ENCODE measurements at regions not wholly inside any gene's neighbourhood (a gene's known extent, or its start where the extent isn't known, plus 50 kb on each side); places are given as distances from the start of the nearest gene placed in this dataset.

DNA sequence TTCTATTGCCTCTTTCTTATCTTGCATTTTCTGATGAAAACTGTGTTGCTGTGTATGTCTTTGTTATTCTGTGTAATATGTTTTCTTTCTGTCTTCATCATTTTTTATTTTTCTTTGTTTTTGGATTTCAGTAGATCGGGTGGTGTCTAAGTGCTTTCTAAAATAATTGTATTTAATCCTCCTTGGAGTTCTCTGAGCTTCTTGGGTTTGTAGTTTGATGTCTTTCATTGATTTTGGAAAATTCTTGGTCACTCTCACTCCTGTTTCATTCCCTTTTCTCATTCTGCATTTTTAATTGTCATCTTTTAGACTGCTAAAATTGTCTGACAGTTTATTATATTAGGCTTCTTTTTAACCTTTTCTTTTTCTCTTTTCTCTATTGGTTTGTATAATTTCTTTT, 560.5 kb downstream of the IRX1 start:
- Mint-ChIP-seq H3K9me3 (no peaks in the 10 kb centered on the region), H3K27me3 (no peaks in the 10 kb centered on the region), H3K4me1 (ENCODE audit: low read depth) (no peaks in the 10 kb centered on the region), H3K36me3 (ENCODE audit: low read depth) (no peaks in the 10 kb centered on the region), H3K4me3 (no peak overlapping the region), H3K27ac (no peak overlapping the region)
- DNase-seq (no peak), ATAC-seq (no peak)
- ChIA-PET POLR2A (no interaction called here), CTCF (no interaction called here)
- no peak for TF ChIP-seq CTCF (IDR thresholded peaks at IDR 0.05)
- intact Hi-C loops (cut with micrococcal nuclease): no loop called here

- CTCF ChIA-PET: no interaction called here
- no peak for ATAC-seq
Observed at GRCh38 chr5:4156889-4157288, 561.3 kb downstream of the IRX1 start.

GRCh38 chr5:4158750-4159447, 563.3 kb downstream of the IRX1 start:
- no peak for DNase-seq
- TF ChIP-seq CTCF (IDR thresholded peaks at IDR 0.05): no peak
- Mint-ChIP-seq H3K27me3 (no peaks in the 10 kb centered on the region), H3K4me3 (no peak overlapping the region), H3K9me3 (no peaks in the 10 kb centered on the region), H3K27ac (no peak overlapping the region), H3K4me1 (ENCODE audit: low read depth) (no peaks in the 10 kb centered on the region), H3K36me3 (ENCODE audit: low read depth) (no peaks in the 10 kb centered on the region)
- intact Hi-C loops (cut with micrococcal nuclease): no loop called here
- ChIA-PET POLR2A (no interaction called here), CTCF (no interaction called here)
- ATAC-seq: no peak

More at GRCh38 chr5:4156889-4157288, 561.3 kb downstream of the IRX1 start:
- Mint-ChIP-seq H3K4me3 (no peak overlapping the region), H3K4me1 (ENCODE audit: low read depth) (no peaks in the 10 kb centered on the region), H3K27me3 (no peaks in the 10 kb centered on the region), H3K9me3 (no peaks in the 10 kb centered on the region), H3K27ac (no peak overlapping the region), H3K36me3 (ENCODE audit: low read depth) (no peaks in the 10 kb centered on the region)
- intact Hi-C loops (cut with micrococcal nuclease): no loop called here
- DNase-seq: no peak
- POLR2A ChIA-PET: no interaction called here
- no peak for TF ChIP-seq CTCF (IDR thresholded peaks at IDR 0.05)

GRCh38 chr5:4159681-4160080, 564.0 kb downstream of the IRX1 start:
- ATAC-seq (no peak), DNase-seq (no peak)
- POLR2A ChIA-PET: no interaction called here
- H3K4me3 Mint-ChIP-seq: no peak overlapping the region
- H3K4me1 Mint-ChIP-seq (ENCODE audit: low read depth): no peaks in the 10 kb centered on the region
- H3K27me3 Mint-ChIP-seq: no peaks in the 10 kb centered on the region
- intact Hi-C loops (cut with micrococcal nuclease): no loop called here
- H3K9me3 Mint-ChIP-seq: no peaks in the 10 kb centered on the region
- H3K27ac Mint-ChIP-seq: no peak overlapping the region
- no peak for TF ChIP-seq CTCF (IDR thresholded peaks at IDR 0.05)
- CTCF ChIA-PET: no interaction called here
- H3K36me3 Mint-ChIP-seq (ENCODE audit: low read depth): no peaks in the 10 kb centered on the region

DNA sequence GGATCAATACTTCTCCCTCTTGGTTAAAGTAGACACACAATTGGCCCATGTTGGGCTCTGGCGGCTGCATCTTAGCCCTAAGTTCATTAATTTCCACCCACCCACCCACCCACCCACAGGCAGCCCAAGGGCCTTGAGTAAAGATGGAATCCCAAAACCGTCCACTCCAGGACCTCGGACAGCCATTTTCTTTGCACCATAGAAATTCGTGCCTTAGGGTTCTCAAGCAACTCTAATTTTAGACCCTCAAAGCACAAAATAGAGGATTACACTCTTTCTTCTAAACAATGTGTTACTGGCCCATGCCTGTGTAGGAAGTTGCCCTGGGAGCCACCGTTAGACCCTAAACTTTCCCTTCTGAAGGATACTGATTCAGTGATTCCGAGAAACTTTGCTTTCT, 568.5 kb downstream of the IRX1 start:
- Mint-ChIP-seq H3K4me1 (ENCODE audit: low read depth) (no peaks in the 10 kb centered on the region), H3K9me3 (no peaks in the 10 kb centered on the region), H3K36me3 (ENCODE audit: low read depth) (no peaks in the 10 kb centered on the region), H3K27ac (no peak overlapping the region), H3K27me3 (no peaks in the 10 kb centered on the region), H3K4me3 (no peak overlapping the region)
- ATAC-seq (no peak), DNase-seq (no peak)
- POLR2A ChIA-PET: no interaction called here
- CTCF ChIA-PET: no interaction called here
- intact Hi-C loops (cut with micrococcal nuclease): no loop called here
- TF ChIP-seq CTCF (IDR thresholded peaks at IDR 0.05): no peak
